ENCODE measurements at regions not wholly inside any gene's neighbourhood (a gene's known extent, or its start where the extent isn't known, plus 50 kb on each side); places are given as distances from the start of the nearest gene placed in this dataset.

DNA sequence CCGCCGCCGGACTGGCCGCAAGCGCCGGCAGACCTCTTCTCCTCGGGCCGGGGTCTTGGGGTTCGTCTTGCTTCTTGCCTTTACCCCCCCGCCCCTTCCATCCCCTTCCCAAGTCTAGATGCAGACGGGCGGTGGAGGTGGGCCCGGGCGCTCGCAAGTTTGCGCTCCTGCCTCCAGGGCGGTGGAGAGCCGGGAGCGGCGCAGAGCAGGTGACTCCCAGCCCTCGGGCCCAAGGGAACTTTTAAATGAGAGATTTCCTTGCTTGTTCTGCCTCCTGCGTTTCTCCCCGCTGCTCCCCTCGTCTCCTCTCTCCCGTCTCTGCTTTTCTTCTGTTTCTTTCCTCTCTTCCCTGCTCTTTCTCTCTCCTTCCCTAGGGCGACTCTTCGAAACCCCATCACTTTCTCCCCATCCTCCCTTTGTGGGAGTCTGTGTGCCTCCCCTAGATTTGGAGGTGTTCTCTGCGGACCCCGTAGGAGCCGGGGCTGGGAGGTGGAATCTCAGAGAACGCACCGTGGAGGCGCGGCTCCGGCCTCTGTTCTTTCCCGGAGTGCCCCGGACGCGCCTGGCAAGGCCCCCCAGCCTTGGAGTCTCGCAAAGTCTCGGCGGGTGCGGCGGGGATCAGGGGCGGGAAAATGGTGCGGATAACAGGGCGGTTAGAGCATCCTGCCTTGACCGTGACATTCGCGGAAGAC is 114.7 kb upstream of the MYL2 start:
- intact Hi-C loops (cut with DNase I): no loop called here

DNA sequence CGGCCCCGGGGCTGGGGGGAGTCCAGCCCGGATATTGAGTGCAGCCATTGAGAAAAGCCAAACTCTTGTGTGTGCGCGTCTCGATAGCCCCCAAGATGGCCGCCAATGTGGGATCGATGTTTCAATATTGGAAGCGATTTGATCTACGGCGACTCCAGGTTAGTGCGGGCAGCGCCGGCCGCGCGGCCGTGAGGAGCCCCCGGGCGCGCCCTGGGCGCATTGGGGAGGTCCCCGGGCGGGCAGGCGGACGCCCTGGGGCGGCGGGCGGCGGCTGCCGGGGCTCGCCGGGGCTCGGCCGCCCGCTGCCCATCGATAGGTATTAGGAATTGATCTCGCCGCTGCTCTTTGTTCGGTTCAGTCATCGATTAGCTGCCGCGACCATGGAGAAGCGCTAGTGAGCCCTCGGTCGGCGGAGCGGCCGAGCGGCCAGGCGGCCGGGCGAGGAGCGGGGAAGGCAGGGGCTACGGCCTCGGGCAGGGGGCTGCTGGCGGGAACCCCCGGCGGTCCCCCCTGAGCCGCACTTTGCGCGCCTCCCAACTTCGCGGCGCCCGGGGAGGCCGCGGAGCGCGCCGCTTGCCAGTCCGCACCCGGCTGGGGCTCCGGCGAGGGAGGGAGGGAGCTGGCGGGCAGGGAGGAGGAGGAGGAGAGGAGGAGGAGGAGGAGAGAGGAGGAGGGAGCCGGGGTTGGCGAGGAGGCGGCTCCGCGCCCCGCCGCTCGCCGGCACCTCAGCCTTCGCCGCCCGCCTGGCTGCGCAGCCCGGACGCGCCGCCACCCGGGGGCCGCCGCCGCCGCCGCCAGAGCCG is 113.9 kb upstream of the MYL2 start, which contains the start of gene CUX2:
Gene CUX2 (plus strand): TSS at position 83 of the 803 bp plus-strand sequence.
- peak in 4 of 10 donors; percentile 16 to 89 (median 80) for DNase-seq
- intact Hi-C loops (cut with DNase I): no loop called here

More for the DNA sequence above, 114.7 kb upstream of the MYL2 start:
- DNase-seq: peak in 2 of 10 donors; percentile 21 to 77

DNA sequence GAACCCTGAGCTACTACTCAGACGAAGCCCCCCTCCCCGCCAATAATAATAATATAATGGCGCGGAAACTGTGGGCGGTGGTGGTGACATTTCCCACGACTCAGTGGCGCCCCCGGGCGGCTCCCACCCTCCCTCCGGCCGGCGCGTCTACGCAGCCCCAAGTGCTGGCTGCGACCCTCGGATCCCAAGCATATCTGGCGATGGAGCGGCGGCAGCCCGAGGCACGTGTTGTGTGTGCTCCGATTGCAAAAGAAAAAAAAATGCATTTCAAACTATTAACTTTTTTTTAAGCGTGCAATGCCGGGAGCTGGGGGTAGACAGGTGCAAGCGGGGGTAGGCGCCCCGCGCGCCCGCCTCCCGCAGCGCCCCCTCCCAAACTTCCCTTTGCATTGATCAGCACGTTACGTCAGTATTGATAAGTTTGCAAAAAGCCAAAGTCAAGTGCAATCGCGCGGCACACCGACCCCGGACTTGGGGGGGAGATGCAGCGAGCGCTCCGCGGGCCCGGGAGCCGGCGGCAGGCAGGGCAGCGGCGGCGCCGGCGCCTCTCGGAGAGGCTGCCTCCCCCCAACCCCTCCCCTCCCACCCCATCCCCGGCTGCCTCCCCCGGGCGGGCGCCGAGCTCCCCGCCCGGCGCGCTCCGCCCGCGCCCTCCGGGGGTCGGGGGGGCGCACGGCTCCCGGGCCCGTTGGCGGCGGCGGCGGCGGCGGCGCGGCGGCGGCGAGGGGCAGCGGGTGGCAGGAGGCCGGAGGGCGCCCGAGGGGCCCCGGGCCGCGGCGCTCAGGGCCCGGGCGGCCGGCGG is 113.1 kb upstream of the MYL2 start:
- DNase-seq: peak in 2 of 10 donors; percentile 35 to 70
- intact Hi-C loops (cut with DNase I): no loop called here

DNA sequence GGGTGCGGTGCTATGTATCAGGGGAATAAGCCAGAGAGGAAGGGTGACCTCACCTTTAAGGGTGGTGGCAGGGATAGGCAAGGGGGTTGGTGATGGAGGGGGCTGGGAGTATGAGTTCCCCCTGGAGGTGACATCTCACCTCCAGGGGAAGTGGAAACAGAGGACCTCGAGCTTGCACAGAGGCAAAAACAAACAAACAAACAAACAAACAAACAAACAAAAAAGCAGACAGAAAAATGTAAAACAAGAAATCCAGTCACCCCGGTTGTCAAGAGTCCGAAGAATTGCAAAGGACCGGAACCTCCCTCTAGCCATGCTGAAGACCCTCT is 112.2 kb upstream of the MYL2 start:
- intact Hi-C loops (cut with DNase I): no loop called here
- no peak for DNase-seq

DNA sequence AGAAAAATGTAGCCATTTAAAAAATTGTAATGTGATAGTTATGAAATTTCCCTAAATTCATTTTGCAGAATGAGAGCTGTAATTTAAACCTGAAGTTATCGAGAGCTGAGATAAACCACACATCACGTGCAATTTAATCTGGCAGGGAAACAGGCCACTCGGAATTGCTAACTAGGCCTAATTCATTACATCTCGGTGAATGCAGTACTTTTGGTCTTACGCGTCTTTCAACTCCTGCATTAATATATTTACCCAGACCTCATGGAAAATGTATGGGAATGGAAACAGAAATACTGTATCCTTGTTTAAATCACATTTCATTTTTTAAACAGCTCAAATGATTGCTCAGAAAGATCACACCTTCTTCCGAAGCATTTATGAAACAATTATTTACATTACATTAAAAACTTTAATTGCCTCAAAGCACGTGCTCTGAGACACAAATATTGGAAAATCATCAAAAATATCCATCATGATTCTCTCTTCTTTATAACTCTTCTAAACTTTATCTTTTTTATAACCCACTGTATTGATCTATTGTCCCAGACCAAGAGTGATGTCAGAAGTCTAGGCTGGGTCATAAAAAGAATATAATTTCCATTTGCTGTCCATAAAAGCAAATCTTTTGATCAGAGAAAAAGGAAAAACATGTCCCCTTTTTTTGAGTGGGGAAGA is 111.7 kb upstream of the MYL2 start:
- no peak for DNase-seq
- intact Hi-C loops (cut with DNase I): no loop called here

DNA sequence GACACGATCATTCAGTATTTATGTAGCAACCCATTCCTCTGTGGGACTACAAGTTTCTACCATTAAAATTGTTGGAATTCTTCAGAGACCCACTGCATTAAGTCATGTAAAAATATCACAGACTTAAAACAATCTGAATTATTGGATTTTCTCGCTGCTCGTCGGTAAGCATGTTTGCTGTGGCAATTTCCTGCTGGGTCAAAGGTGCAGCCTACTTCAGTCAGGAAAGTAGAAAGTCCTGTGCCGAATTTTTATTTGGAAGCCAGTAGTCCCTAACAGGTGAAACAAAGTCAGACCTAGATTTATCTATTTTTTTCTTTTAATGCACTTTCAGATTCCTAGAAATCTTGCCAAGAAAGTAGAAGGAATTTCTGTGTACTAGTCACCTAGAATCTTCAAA is 110.4 kb upstream of the MYL2 start:
- DNase-seq: peak in 1 of 10 donors; percentile 2
- intact Hi-C loops (cut with DNase I): no loop called here

DNA sequence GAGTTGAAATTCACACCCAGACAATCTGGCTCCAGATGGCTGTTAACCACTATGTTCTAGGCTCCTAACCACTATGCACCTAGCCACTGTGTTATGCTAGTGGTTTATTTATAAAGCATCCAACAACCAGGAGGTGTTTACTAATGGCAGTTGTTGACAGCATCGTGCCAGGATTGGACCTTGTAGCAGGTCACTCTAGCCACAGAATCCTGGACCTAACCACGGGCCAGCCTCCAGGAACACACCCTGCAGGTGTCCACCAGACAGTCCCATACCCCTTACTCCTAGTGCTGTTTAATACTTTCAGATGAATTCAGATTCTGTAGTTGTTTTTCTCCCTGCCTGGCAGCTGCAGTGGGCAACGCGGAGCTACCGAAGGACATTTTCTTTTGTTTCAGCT is 109.4 kb upstream of the MYL2 start:
- intact Hi-C loops (cut with DNase I): no loop called here

DNA sequence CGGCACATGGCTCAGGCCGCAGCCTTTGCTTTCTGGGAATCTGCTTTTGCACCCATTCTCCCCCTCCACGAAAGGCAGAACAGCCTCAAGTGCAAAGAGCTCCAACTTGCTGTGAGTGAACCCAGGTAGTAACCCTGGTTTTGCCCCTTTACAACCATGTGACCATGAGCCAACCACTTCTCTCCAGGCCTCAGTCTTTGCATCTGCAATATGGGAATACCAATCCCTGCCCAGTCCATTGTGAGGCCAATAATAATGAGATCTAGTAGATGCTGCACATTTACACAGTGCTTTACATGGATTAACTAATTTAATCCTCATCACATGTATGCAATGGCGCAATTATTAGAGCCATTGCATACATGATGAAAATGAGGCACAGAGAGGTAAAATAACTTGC is 108.9 kb upstream of the MYL2 start:
- intact Hi-C loops (cut with DNase I): no loop called here
- peak in 1 of 10 donors; percentile 58 for DNase-seq

More for the DNA sequence above, 109.4 kb upstream of the MYL2 start:
- DNase-seq: peak in 1 of 10 donors; percentile 49

DNA sequence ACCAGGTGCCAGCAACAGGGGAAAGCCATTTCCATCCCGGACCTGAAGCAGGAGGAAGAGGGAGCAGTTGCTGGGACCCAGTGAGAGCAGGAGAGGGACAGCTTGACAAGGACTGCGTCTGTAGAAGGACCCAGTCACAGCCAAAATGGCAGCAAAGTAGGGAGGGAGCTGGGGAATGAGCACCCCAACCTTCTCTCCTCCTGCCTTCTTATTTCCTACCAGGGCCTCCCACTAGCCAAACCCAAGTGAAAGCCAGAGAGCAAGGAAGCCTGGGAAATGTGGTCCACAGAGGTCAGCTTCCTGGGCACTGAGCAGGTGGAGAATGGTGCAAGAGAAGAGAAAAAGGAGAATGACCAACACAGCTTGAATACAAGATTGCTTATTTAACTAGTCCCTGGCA is 108.5 kb upstream of the MYL2 start:
- no peak for DNase-seq
- intact Hi-C loops (cut with DNase I): no loop called here

DNA sequence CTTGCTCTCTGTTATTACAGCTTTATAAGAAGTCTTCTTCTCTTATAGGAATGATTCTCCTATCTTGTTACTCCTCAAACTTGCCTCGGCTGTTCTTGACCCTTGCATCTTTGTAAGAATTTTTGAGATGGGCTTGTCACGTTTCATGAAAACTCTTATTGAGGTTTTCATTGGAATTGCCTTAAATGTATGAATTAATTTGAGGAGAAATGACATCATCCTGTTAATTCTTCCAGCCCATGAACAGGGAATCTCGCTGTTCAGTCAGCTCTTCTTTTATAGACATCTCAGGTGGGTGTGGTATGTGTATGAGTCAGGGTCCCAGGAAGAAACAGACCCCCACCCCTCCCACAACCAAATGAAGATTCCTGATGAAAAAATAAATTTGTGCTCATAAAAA is 107.1 kb upstream of the MYL2 start:
- DNase-seq: peak in 1 of 10 donors; percentile 14
- intact Hi-C loops (cut with DNase I): no loop called here

DNA sequence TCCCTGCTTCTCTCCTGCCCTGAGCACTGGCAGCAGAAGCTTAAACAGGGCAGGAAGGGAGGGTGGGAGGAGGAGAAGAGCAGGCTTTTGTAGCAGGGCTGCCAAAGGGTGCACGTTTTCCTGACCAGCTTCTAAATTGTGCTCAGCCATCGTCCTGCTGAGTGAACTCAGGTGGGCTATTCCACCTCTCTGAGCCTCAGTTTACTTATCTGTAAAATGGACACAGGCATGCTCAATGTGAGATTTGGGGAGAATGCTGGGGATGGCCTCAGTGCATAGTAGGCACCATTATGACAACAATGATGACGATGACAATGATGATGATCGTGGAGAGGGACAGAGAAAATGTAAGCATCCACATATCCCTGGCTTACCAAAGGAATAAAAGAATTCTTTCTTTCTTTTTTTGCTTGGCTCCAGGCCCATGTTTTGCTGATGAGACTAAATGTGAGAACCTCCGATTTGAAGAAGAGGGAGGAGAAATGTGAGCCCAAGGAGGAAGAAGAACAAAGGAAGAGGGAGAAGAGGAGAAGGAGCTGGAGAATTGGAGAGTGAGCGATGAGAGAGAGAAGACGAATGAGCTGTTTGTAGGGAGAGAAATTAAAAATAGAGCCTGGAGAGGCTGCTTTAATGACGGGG is 105.5 kb upstream of the MYL2 start:
- intact Hi-C loops (cut with DNase I): no loop called here
- DNase-seq: no peak

DNA sequence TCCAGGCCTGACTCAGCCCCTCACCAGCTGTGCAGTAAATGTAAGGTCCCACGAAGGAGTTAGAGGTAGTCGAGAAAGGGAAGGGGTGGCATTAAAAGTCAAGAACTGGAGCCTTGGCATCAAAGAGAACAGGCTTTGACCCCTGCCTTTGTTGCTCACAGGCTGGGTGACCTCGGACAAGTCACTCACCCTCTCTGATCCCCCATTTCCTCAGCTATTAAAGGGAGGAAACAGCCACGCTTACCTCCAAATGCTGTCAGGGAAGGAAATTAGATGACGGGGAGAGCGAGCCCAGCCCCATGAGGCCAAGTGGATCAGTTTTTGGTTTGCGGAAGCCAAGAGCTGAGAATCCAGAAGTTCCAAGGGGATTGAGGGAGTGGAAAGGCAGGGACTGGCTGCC is 104.9 kb upstream of the MYL2 start:
- intact Hi-C loops (cut with DNase I): no loop called here
- peak in 1 of 10 donors; percentile 44 for DNase-seq

DNA sequence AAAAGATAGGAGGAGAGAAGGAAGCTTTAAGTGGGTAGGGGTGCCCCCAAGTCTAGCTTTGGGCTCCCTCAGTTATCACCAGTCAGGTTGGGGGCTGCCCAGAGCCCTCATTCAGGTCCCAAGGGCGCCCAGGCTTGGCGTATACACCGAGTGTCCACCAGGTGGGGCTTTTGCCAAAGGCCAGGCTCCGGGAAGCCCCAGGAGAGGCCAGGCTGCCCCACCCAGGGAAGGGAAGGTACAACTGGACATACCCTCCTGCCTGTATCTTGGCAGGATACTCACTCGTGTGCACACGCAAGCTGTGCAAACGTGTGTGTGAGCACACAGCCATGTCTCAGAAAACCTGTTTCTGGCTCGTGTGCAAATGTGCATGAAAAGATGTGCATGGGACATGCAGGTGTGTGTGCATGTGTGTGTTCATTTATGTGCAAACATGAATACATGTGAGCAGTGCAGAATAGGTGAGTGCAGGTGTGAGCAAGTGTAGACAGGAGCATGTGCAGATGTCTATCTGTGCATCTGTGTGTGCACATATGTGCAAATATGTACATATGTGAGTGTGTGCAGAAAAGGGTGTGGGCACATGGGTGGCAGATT is 103.9 kb upstream of the MYL2 start:
- peak in 9 of 10 donors; percentile 40 to 92 (median 61) for DNase-seq
- intact Hi-C loops (cut with DNase I): loop anchor here (1.0 to 5.0 kb wide), 2 partner anchors 273 to 289 kb away; no protein-coding TSS in a partner anchor

DNA sequence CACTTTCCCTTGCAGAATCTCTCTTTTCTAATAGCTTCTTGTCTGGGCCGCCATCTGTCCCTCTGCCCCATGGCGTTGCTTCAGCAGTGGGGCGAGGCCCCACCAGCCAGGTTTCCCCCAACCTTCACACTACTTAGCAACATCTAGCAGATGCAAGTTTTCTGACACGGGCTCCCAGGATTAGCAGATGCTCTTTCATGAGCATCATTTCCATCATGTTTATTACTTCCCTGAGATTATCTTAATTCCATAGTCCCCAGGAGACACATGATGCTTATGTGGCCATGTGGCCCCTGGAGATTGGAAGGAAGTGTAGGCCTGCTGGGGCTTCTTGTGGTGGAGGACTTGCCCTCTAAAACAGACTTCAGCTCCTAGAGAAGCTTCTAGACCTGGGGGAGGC is 102.0 kb upstream of the MYL2 start:
- intact Hi-C loops (cut with DNase I): loop anchor here (5.0 kb wide), 1 partner anchor 275 kb away; no protein-coding TSS in a partner anchor
- DNase-seq: no peak

DNA sequence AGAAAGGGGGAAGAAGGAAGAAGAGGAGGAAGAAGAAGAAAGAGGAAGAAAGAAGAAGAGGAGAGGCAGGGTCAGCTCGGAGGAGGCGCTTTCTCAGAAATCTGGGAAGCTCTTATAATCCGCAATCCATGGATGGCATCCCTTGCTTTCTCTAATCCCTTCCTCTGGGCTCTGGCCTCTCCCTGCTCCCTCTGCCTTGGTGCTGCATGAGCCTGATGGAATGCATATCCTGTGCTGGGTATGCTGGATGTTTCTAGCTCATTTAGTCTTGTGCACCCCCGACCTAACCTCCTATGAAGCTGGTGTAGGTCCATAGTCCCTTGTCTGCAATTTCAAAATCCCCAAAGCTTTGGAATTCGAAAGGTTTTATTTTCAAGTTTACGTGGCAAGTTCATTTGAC is 94.2 kb upstream of the MYL2 start:
- no peak for DNase-seq
- intact Hi-C loops (cut with DNase I): no loop called here

DNA sequence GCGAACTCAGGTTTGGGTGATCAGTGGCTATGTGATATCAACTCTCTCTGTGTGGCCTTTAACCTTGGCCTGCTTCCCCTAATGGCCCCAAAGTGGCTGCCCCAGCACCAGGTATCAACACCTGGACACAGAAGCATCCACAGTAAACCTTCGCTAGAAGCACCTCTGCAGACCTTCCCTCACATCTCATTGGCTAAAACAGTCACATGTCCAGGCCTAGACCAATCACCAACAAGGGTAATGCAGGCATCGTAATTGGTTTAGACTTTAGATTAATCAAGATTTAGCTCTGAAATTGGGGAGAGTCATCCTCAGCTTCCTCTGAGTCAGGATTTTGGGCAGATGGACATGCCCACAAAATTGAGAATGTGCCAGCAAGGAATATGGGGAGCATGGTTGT is 92.5 kb upstream of the MYL2 start:
- no peak for DNase-seq
- intact Hi-C loops (cut with DNase I): no loop called here

DNA sequence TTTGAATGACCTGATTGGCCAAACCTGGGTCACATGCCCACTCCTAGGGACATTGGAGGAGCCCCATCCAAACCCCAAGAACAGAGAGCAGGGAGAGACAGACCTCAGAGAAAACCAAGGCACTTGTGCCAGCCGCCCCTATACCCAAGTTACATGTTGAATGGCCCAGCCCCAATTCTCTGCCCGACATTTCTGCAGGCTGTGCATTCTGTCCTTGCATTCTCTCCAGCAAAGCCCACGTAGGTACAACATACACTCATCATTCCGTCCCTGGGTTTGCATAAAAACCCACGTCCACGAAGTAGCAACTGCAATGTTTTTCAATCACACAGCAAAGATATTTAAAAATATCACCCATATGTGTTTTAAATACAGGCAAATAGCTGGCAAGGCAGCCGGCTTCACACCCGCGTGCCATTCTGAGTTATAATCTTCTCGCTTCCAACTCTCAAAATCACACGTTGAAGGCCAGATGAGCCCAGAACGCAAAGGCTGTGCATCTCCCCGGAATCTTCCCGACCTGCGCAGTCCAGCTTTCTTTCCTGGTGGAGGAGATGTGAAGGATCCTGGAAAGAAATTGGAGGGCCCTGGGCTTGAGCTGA is 91.7 kb upstream of the MYL2 start:
- DNase-seq: peak in 7 of 10 donors; percentile 36 to 92 (median 66)
- intact Hi-C loops (cut with DNase I): no loop called here

DNA sequence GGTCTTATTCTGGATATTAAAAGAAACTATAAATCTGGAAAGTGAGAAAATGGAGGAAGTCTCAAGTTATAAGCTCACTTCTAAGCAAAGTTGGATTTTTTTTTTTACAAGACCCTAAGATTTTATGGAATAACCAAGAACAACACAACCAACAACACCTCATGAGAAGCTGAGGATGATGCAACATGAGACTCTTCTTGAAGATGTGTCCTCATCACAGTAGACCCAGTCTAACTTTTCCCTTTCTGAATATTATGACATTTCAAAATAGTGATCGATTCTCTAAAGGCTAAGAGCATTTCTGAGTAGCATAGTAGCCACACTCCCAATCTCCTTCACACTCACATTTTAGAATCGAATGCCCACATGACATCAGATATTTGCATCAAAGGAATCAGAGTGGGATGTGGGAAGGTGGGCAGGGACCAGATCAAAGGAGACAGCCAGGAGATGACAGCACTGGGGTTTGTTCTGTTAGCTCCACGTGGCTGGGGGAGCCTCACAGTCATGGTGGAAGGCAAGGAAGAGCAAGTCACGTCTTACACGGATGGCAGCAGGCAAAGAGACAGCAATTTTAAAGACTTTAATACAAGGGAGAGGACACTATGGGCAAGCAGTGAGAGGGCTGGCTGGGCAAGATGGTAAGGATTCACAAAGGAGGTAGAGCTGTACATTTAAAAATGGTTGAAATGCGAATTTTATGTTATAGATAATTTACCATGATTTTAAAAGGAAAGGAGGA is 90.7 kb upstream of the MYL2 start:
- no peak for DNase-seq
- intact Hi-C loops (cut with DNase I): no loop called here

All from posterior cingulate gyrus (tissue), 11 donors.